RWPE2 (cell line): ENCODE measurements at regions not wholly inside any gene's neighbourhood (a gene's known extent, or its start where the extent isn't known, plus 50 kb on each side); places are given as distances from the start of the nearest gene placed in this dataset.

ENCODE experiments used
- ATAC-seq: fragments of 200-7000 bp; cut with Tn5 transposase; 3 replicates; pipeline ENCODE4 v1.9.1; 2021; ENCODE audit warnings: low read depth
- DNase-seq: peaks from one replicate; pipeline ENCODE4 v3.0.0-alpha.2; 2020; ENCODE audit warnings: low spot score
- H3K27ac ChIP-seq: fragments of 450-650 bp; 2 replicates; pipeline ENCODE4 v1.5.1; 2017; ENCODE audit warnings: mild to moderate bottlenecking; ENCODE audit not compliant: poor library complexity, severe bottlenecking
- H3K27me3 ChIP-seq: fragments of 250-450 bp; sonication (Bioruptor Pico); 2 replicates; pipeline ENCODE4 v1.5.1; 2021; ENCODE audit warnings: mild to moderate bottlenecking, moderate library complexity; ENCODE audit not compliant: insufficient read depth, poor library complexity, severe bottlenecking
- H3K36me3 ChIP-seq: fragments of 250-450 bp; sonication (Bioruptor Pico); 2 replicates; pipeline ENCODE4 v1.5.1; 2020; ENCODE audit warnings: low read depth, mild to moderate bottlenecking, moderate library complexity
- H3K4me1 ChIP-seq: fragments of 250-450 bp; sonication (Bioruptor Pico); 2 replicates; pipeline ENCODE4 v1.5.1; 2021; ENCODE audit warnings: mild to moderate bottlenecking, moderate library complexity; ENCODE audit not compliant: insufficient read depth, poor library complexity, severe bottlenecking
- H3K4me3 ChIP-seq: fragments of 250-450 bp; sonication (Bioruptor Pico); 2 replicates; pipeline ENCODE4 v1.5.1; 2021; ENCODE audit warnings: mild to moderate bottlenecking, moderate library complexity; ENCODE audit not compliant: severe bottlenecking
- H3K9me3 ChIP-seq: fragments of 250-450 bp; sonication (Bioruptor Pico); 2 replicates; pipeline ENCODE4 v1.5.1; 2021; ENCODE audit warnings: mild to moderate bottlenecking, moderate library complexity; ENCODE audit not compliant: severe bottlenecking
- CTCF ChIP-seq: fragments of 450-650 bp; IDR thresholded peaks from one replicate; pipeline ENCODE4 v1.5.1; 2017; ENCODE audit warnings: mild to moderate bottlenecking, moderate library complexity; ENCODE audit not compliant: poor library complexity, severe bottlenecking

GRCh38 chr4:92059615-92060014 is 244.2 kb upstream of the GRID2 start:
- Histone ChIP-seq H3K27ac (no peak overlapping the region), H3K27me3 (no peaks in the 10 kb centered on the region), H3K4me1 (no peaks in the 10 kb centered on the region), H3K9me3 (no peaks in the 10 kb centered on the region), H3K4me3 (no peak overlapping the region), H3K36me3 (no peaks in the 10 kb centered on the region)
- no peak for TF ChIP-seq CTCF
- ATAC-seq: no peak
- DNase-seq: no peak

GRCh38 chr4:92060333-92060732 is 243.4 kb upstream of the GRID2 start:
- ATAC-seq: no peak
- H3K4me3 ChIP-seq: no peak overlapping the region
- TF ChIP-seq CTCF: no peak

GRCh38 chr4:92064574-92064973 is 239.2 kb upstream of the GRID2 start:
- H3K36me3 ChIP-seq: no peaks in the 10 kb centered on the region
- ATAC-seq: no peak
- H3K27me3 ChIP-seq: no peaks in the 10 kb centered on the region
- H3K4me1 ChIP-seq: no peaks in the 10 kb centered on the region
- TF ChIP-seq CTCF: no peak
- no peak overlapping the region for H3K4me3 ChIP-seq
- DNase-seq: no peak
- no peaks in the 10 kb centered on the region for H3K9me3 ChIP-seq
- no peak overlapping the region for H3K27ac ChIP-seq

More at GRCh38 chr4:92060333-92060732, 243.4 kb upstream of the GRID2 start:
- Histone ChIP-seq H3K27ac (no peak overlapping the region), H3K4me1 (no peaks in the 10 kb centered on the region), H3K36me3 (no peaks in the 10 kb centered on the region), H3K9me3 (no peaks in the 10 kb centered on the region), H3K27me3 (no peaks in the 10 kb centered on the region)
- DNase-seq: no peak

GRCh38 chr4:92066485-92066884 is 237.3 kb upstream of the GRID2 start:
- DNase-seq (no peak), ATAC-seq (no peak)
- Histone ChIP-seq H3K4me1 (no peaks in the 10 kb centered on the region), H3K36me3 (no peaks in the 10 kb centered on the region), H3K27ac (no peak overlapping the region), H3K4me3 (no peak overlapping the region), H3K9me3 (no peaks in the 10 kb centered on the region), H3K27me3 (no peaks in the 10 kb centered on the region)
- no peak for TF ChIP-seq CTCF

- no peaks in the 10 kb centered on the region for H3K4me1 ChIP-seq
- TF ChIP-seq CTCF: no peak
- H3K27me3 ChIP-seq: no peaks in the 10 kb centered on the region
- ATAC-seq: no peak
- no peaks in the 10 kb centered on the region for H3K36me3 ChIP-seq
- H3K4me3 ChIP-seq: no peak overlapping the region
- no peak for DNase-seq
- H3K9me3 ChIP-seq: no peaks in the 10 kb centered on the region
- H3K27ac ChIP-seq: no peak overlapping the region
Measured at GRCh38 chr4:92071587-92071986, 232.2 kb upstream of the GRID2 start.
